Choroid plexus epithelial cell (primary cell): ENCODE measurements at regions not wholly inside any gene's neighbourhood (a gene's known extent, or its start where the extent isn't known, plus 50 kb on each side); places are given as distances from the start of the nearest gene placed in this dataset.

ENCODE experiments used
- DNase-seq: peaks from one replicate; pipeline ENCODE4 v3.0.0-alpha.2; 2010; ENCODE audit warnings: low read depth
- H3K4me3 ChIP-seq: 2 replicates; pipeline ENCODE4 v1.5.1; 2011; ENCODE audit warnings: low read depth, mild to moderate bottlenecking, control low read depth, low read length, moderate library complexity
- TF ChIP-seq, protein P1 (sequence below): conservative IDR thresholded peaks from 2 replicates; pipeline ENCODE4 v1.5.1; 2011; ENCODE audit warnings: low read depth, mild to moderate bottlenecking, control low read depth, inconsistent platforms, low read length, moderate library complexity

DNA sequence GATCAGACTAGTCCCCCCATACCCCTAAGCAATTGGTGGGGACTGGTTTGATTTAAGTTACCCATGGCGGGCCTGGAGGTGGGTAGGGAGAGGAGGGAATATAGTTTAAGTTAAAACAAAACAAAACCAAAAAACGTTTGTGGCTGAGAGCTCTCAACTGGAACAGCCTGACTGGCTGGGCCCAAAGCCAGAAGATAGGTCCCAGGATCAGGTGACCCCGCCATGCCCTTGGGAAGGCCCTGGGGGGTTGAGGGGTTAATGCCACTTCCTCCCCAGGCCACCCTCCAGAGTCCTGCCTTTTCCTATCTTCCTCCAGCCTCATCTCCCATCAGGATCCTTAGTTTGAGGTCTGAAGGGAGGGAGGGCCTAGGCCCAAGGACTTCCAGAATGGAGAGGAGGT lies 82.3 kb upstream of the LHX1 start:
- TF ChIP-seq, protein P1, sequence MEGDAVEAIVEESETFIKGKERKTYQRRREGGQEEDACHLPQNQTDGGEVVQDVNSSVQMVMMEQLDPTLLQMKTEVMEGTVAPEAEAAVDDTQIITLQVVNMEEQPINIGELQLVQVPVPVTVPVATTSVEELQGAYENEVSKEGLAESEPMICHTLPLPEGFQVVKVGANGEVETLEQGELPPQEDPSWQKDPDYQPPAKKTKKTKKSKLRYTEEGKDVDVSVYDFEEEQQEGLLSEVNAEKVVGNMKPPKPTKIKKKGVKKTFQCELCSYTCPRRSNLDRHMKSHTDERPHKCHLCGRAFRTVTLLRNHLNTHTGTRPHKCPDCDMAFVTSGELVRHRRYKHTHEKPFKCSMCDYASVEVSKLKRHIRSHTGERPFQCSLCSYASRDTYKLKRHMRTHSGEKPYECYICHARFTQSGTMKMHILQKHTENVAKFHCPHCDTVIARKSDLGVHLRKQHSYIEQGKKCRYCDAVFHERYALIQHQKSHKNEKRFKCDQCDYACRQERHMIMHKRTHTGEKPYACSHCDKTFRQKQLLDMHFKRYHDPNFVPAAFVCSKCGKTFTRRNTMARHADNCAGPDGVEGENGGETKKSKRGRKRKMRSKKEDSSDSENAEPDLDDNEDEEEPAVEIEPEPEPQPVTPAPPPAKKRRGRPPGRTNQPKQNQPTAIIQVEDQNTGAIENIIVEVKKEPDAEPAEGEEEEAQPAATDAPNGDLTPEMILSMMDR, result no peak
- no peak overlapping the region for H3K4me3 ChIP-seq
- DNase-seq, result no peak

DNA sequence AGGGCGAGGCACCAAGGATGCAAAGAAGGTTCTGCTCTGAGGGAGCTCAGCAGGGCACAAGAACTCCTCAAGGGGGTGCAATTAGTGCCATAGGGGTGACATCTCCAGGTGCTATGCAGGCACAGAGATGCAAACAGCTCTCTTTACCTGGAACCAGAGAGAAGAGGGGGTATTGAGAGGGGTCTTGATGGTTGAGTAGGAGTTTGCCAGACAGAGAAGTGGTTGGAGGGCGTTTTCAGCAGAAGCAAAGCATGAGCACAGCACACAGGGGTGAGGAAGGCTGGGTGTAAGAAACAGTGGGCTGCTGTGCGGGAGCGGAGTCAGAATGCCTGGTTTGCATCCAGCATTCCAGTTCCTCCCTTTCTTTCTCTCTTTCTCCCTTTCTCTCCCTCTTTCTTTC lies 81.8 kb upstream of the LHX1 start:
- TF ChIP-seq, protein P1, result no peak
- DNase-seq, result no peak
- H3K4me3 ChIP-seq, result no peak overlapping the region

DNA sequence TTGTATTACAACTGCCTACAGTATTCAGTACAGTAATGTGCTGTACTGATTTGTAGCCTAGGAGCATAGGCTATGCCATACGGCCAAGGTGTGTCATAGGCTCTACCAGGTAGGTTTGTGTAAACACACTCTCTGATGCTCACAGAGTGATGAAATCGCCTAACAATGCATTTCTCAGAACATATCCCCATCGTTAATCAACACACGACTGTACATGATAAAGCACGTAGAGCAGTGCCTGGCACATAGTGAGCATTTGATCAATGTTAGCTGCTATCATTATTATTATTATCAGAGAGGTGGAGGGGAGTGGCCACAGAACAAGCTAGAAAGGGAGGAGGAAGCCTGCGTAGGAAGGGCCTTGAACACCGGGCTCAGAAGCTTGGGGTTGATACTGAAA lies 81.1 kb upstream of the LHX1 start:
- no peak for DNase-seq
- H3K4me3 ChIP-seq, result no peak overlapping the region

DNA sequence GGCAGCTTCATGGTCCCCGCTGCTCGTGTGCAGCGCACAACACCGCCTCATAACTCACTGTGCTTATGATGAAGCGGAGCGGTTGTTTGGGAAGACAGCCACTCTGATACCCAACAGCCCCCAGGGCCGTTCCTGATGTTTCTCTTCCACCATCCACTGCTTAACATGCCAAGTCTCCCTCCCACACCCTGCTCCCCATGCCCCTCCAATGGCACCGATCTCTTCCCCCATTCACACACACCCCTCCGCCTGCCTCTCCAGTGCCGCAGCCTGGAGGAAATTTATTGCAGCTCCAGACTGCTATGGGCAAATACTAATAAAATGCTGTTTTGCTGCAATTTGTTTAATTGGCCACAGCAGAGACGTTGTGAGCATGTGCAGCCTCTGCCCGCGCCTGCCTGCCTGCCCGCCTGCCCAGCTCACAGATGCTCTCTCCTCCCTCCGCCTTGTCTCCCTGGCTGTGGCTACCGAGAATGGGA lies 80.3 kb upstream of the LHX1 start:
- TF ChIP-seq, protein P1, result no peak

More for the DNA sequence above, 81.1 kb upstream of the LHX1 start:
- TF ChIP-seq, protein P1, result no peak

DNA sequence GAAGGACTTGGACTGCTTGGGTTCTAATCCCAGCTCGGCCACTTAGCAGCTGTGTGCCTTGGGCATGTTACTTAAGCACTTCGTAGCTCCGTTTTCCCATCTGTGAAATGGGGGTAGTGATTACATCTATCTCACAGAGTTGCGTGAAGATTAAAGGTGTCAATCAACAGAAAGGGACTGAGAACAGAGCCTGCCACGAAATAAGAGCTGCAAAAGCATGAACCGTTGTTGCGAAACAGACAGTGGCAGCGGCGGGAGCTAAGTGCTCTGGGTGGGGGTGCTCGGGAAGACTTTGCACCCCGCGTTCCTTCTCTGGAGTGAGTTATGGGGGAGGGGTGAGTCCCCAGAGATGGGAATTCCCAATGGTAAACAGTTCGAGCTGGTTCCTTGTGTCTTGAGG lies 79.6 kb upstream of the LHX1 start:
- TF ChIP-seq, protein P1, result no peak
- DNase-seq, result no peak
- no peak overlapping the region for H3K4me3 ChIP-seq

More for the DNA sequence above, 80.3 kb upstream of the LHX1 start:
- no peak for DNase-seq
- no peak overlapping the region for H3K4me3 ChIP-seq

DNA sequence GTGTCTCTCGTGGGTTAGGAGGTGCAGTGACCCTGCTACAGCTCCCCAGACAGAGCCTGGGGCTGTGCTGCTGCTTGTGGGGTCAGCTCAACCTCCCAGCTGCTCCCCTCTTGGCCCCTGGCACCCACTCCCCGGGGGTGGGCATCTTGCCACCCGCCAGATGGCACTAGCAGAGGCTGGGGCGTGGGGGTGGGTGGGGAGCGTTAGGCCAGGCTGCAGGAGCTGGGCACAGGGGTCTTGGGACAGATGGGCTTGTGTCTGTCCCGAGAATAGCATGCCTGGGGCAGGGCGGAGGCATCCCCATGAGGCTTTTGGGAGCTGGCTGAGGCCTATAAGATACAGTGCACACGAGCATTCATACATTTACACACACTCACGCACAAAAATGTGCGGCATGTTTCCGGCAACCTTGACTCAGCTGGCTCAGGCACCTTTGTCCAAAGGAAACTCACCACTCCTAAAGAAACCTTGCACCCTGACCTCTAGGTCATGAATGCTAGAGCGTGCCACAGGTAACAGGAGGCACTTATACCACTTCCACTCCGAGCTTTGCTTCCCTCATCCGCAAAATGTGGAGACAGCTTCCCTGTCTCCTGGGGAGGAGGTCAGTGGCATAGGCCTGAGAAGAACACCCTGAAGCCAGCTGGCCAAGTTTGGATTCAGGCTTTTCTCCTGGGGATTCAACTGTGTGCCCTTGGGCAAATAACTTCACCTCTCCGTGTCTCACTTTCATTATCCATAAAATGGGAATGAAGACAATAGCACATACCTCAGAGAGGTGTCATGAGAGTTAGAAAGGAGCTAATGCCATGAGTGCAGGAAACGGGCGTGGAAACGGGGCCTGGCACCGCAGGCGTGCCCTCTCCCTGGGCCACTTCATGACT lies 78.9 kb upstream of the LHX1 start:
- TF ChIP-seq, protein P1, result no peak
- H3K4me3 ChIP-seq, result no peak overlapping the region
- DNase-seq, result no peak

DNA sequence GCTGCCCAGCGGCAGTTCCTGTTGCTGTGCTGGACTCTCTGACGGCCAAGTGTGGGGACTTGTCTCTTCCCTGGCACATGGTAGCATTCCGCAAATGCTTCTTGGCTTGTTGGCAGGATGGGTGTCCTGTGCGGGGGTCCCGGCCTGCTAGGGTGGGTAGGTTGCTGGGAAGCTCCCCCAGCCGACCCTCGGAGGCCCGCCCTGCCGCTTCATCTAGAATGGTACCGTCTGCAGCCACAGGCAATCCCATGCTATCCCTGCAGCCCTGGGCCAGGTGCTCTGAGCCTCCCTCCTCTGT lies 78.3 kb upstream of the LHX1 start:
- no peak overlapping the region for H3K4me3 ChIP-seq
- TF ChIP-seq, protein P1, result no peak
- DNase-seq, result no peak
